ENCODE measurements at regions not wholly inside any gene's neighbourhood (a gene's known extent, or its start where the extent isn't known, plus 50 kb on each side); places are given as distances from the start of the nearest gene placed in this dataset.

DNA sequence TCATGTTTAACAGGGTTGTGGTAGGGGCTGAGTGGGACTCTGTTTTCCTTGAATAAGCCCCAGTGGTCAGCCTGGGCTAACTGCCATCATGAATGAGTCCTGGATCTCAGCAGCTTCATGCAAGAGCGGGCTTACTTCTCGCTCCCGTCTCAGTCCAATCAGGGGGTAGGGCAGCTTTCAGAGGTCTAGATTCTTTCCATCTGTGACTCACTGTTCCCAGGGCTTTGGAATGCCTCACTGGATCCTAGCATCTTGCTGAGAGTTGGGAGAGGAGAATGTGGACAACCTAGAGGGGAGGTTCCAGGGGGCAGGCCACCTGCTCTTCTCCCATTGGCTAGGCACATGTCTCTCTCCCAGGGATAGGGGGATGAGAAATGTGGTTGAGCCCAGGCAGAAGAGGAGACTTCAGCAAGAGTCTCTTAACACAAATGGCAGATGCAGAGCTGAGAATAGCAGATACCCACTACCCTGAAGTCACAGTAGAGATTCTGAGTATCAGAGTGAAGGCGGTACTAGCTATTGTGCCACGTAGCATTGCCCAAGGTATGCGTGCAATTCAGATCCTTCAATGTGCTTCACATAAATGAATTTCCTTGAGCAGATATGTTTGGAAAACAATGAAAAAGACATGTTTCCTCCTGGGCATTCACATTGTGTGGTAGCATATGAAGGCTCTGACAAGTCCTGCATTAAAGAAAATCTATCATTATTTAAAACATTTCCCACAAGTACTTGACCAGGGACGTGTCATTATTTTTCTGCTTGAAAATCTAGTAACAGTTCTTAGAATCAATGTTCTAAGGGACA lies 257.7 kb upstream of the PROK2 start:
- TF ChIP-seq EP300 (IDR thresholded peaks at IDR 0.05): no peak
- no peak for TF ChIP-seq POLR2AphosphoS5 (IDR thresholded peaks at IDR 0.05)

All from gastroesophageal sphincter (tissue), 2 donors.